Activated T-cell treated with anti-CD3 and anti-CD28 coated beads, Interleukin-2, amount 50 U/mL, for 72 hours (primary cell): ENCODE measurements at regions not wholly inside any gene's neighbourhood (a gene's known extent, or its start where the extent isn't known, plus 50 kb on each side); places are given as distances from the start of the nearest gene placed in this dataset.
"Not testable (repeated sequence)": the region's sequence is repeated elsewhere in the genome, so short reads cannot be mapped to it uniquely, and the experiment has no call there.

Source experiments
- ATAC-seq, 2 donors: fragments of 150-1000 bp; cut with Tn5 transposase; replicated peaks in 1 of 2; 2 replicates each; pipeline ENCODE4 v1.10.0; 2021; ENCODE audit warnings: moderate library complexity in 2 of 2, mild to moderate bottlenecking in 1 of 2
- DNase-seq, 2 donors: peaks; one replicate each; pipeline ENCODE4 v3.0.0; 2021 to 2022; ENCODE audit warnings: mixed read lengths in 1 of 2
- H3K27ac Mint-ChIP-seq: one replicate; pipeline ENCODE4 v1.8.0; 2022; ENCODE audit warnings: mild to moderate bottlenecking, moderate library complexity, mixed read lengths
- H3K27me3 Mint-ChIP-seq: one replicate; pipeline ENCODE4 v1.8.0; 2022; ENCODE audit warnings: low read depth, mixed read lengths
- H3K36me3 Mint-ChIP-seq, 2 donors: one replicate each; pipeline ENCODE4 v1.8.0; 2022; ENCODE audit warnings: mixed read lengths in 2 of 2, mild to moderate bottlenecking in 1 of 2; ENCODE audit not compliant: insufficient read depth in 2 of 2
- H3K4me1 Mint-ChIP-seq: one replicate; pipeline ENCODE4 v1.8.0; 2022; ENCODE audit warnings: low read depth, mixed read lengths
- H3K4me3 Mint-ChIP-seq, 2 donors: one replicate each; pipeline ENCODE4 v1.8.0; 2022; ENCODE audit warnings: mild to moderate bottlenecking in 2 of 2, mixed read lengths in 2 of 2, moderate library complexity in 2 of 2
- H3K9me3 Mint-ChIP-seq, 2 donors: one replicate each; pipeline ENCODE4 v1.8.0; 2022; ENCODE audit warnings: mixed read lengths in 2 of 2

DNA sequence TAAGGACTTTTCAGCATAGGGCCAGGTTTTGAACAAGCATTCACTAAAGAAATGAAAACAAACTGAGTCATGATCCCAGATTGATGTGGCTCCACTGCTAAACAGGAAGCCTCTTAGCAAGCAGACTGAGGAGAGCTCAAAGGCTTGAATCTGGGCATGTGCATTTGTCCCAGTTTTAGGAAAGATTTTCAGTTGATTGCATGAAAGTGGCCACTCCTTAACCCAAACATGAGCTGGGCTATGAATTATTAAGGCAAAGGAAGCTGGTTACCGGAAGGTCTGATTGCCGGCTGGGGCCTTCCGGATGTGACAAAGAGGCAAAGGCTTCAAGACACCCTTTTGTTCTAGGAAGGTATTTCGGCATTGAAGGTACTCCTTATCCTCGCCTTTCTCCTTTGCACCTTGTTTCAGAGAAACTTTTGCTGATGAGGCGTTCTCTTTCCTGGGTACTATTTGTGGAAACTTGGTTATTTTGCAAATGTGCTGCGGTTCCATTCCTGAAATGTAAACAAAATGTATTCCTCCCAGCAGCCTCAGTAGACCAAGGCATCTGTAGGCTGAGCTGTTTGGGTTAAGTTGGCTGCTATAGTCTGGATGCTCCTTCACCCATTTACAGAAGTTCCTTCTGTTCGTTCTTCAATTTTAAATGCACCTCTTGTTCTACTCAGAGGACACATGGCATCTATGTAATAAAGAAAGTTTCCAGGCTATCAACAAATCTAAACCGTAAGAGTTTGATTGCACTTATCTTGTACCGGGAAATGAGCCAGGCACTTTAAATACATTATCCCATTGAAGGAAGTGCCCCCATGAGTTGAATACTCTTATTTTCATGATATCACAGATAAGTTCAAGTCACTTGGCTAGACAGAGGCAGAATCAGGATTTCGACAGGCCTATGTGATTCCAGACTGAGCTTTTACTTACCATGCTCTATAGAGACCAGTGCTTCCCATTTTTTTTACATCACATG lies 115.6 kb upstream of the METAP2 start:
- Mint-ChIP-seq H3K9me3 (no peaks in the 10 kb centered on the region), H3K4me3 (no peak overlapping the region), H3K36me3 (no peaks in the 10 kb centered on the region), H3K4me1 (peaks cover 7% of the 10 kb centered on the region), H3K27ac (no peak overlapping the region), H3K27me3 (no peaks in the 10 kb centered on the region)
- ATAC-seq (no peak), DNase-seq (no peak)

DNA sequence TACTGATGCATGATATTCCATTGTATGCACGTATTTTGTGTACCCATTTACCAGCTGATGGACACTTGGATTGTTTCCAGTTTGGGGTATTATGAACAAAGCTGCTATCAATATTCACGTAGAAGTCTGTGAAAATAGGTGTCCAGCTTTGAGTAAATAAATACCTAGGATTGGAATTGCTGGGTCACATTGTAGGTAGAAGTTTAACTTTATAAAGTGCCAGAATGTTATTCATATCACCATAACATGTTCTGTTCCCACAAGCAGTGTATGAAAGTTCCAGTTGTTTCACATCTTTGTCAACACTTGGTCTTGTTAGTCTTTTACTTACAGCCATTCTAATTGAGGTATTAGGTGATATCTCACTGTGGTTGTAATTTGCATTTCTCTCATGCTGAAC lies 108.0 kb upstream of the METAP2 start:
- no peak overlapping the region for H3K27ac Mint-ChIP-seq
- no peak overlapping the region for H3K4me3 Mint-ChIP-seq
- H3K36me3 Mint-ChIP-seq: no peaks in the 10 kb centered on the region
- H3K27me3 Mint-ChIP-seq: no peaks in the 10 kb centered on the region
- DNase-seq: no peak
- H3K9me3 Mint-ChIP-seq: no peaks in the 10 kb centered on the region
- ATAC-seq: no peak
- no peaks in the 10 kb centered on the region for H3K4me1 Mint-ChIP-seq

GRCh38 chr12:95368931-95369330 lies 105.0 kb upstream of the METAP2 start:
- H3K27me3 Mint-ChIP-seq: no peaks in the 10 kb centered on the region
- no peak for DNase-seq
- no peaks in the 10 kb centered on the region for H3K9me3 Mint-ChIP-seq
- ATAC-seq: no peak
- no peak overlapping the region for H3K4me3 Mint-ChIP-seq
- no peaks in the 10 kb centered on the region for H3K36me3 Mint-ChIP-seq
- no peak overlapping the region for H3K27ac Mint-ChIP-seq
- H3K4me1 Mint-ChIP-seq: no peaks in the 10 kb centered on the region

- H3K27me3 Mint-ChIP-seq: no peaks in the 10 kb centered on the region
- ATAC-seq (no peak), DNase-seq (no peak)
- H3K9me3 Mint-ChIP-seq: no peaks in the 10 kb centered on the region
- H3K36me3 Mint-ChIP-seq: no peaks in the 10 kb centered on the region
- H3K27ac Mint-ChIP-seq: no peak overlapping the region
- H3K4me3 Mint-ChIP-seq: no peak overlapping the region
- H3K4me1 Mint-ChIP-seq: no peaks in the 10 kb centered on the region
Observed at GRCh38 chr12:95371571-95371970, 102.4 kb upstream of the METAP2 start.

GRCh38 chr12:95379481-95379880 lies 94.5 kb upstream of the METAP2 start:
- not testable (repeated sequence) for ATAC-seq, H3K27me3 Mint-ChIP-seq, H3K27ac Mint-ChIP-seq, H3K4me3 Mint-ChIP-seq, DNase-seq, H3K36me3 Mint-ChIP-seq, H3K4me1 Mint-ChIP-seq, H3K9me3 Mint-ChIP-seq

GRCh38 chr12:95380334-95380733 lies 93.6 kb upstream of the METAP2 start:
- H3K9me3 Mint-ChIP-seq, H3K27me3 Mint-ChIP-seq, DNase-seq, ATAC-seq, H3K36me3 Mint-ChIP-seq, H3K4me1 Mint-ChIP-seq, H3K4me3 Mint-ChIP-seq, H3K27ac Mint-ChIP-seq: not testable (repeated sequence)

DNA sequence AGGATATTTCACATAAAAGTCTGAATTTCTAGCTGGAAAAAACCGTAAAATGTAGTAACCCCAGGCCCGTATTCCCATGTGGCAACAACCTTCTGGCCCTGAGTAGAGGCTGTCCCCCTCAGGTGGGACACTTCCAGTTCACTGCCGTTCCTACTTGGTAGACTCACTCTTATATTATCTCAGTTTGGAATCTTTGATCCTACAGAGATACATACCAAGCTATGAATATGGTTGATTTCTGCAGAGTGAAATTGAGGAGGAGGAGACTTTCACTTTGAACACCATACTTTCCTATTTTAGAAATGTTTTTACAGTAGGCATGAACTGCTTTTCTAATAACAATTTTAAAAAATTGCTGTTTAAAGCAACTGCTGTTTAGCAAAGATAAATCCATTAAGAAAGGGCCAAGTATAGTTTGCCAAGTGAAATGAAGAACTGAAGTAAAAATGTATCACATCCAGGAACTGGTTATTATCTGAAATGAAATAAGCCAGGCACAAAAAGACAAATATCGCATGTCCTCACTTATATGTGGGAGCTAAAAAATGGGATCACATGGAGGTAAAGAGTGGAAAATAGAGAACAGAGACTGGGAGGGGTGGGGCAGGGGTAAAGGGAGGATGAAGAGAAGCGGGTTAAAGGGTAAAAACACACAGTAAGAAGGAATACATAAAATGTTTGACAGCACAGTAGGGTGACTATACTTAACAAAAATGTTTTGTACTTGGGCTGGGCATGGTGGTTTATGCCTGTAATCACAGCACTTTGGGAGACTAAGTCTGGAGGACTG lies 92.8 kb upstream of the METAP2 start:
- Mint-ChIP-seq H3K9me3 (no peaks in the 10 kb centered on the region), H3K36me3 (no peaks in the 10 kb centered on the region), H3K27me3 (peaks cover 7% of the 10 kb centered on the region), H3K4me1 (no peaks in the 10 kb centered on the region), H3K4me3 (no peak overlapping the region), H3K27ac (no peak overlapping the region)
- DNase-seq (no peak), ATAC-seq (no peak)

GRCh38 chr12:95383920-95384319 lies 90.0 kb upstream of the METAP2 start:
- not testable (repeated sequence) for ATAC-seq, H3K9me3 Mint-ChIP-seq, H3K36me3 Mint-ChIP-seq, H3K27ac Mint-ChIP-seq, H3K4me1 Mint-ChIP-seq, DNase-seq, H3K4me3 Mint-ChIP-seq
- H3K27me3 Mint-ChIP-seq: peaks cover 14% of the 10 kb centered on the region

DNA sequence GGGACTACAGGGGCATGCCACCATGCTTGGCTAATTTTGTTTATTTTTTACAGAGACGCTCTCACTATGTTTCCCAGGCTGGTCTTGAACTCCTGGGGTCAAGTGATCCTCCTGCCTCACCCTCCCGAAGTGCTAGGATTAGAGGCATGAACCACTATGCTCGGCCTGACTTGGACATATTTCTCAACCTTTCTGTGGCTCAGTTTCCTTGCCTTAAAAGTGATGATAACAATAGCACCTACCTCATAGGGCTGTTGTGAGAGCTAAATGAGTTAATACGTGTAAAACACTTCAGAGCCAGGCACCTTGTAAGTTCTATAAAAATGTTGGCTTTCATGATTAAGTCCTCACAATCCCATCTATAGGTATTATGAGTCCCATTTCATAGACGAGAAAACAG lies 89.2 kb upstream of the METAP2 start:
- Mint-ChIP-seq H3K4me1 (no peaks in the 10 kb centered on the region), H3K9me3 (no peaks in the 10 kb centered on the region), H3K36me3 (no peaks in the 10 kb centered on the region), H3K27ac (no peak overlapping the region), H3K27me3 (peaks cover 20% of the 10 kb centered on the region), H3K4me3 (no peak overlapping the region)
- no peak for ATAC-seq
- no peak for DNase-seq

GRCh38 chr12:95385246-95386035 lies 88.5 kb upstream of the METAP2 start:
- no peak overlapping the region for H3K4me3 Mint-ChIP-seq
- no peak overlapping the region for H3K27ac Mint-ChIP-seq
- H3K4me1 Mint-ChIP-seq: no peaks in the 10 kb centered on the region
- H3K27me3 Mint-ChIP-seq: peaks cover 20% of the 10 kb centered on the region
- H3K36me3 Mint-ChIP-seq: no peaks in the 10 kb centered on the region
- no peaks in the 10 kb centered on the region for H3K9me3 Mint-ChIP-seq
- ATAC-seq (no peak), DNase-seq (no peak)

GRCh38 chr12:95386051-95386450 lies 87.9 kb upstream of the METAP2 start:
- Mint-ChIP-seq H3K27ac (no peak overlapping the region), H3K36me3 (no peaks in the 10 kb centered on the region)

DNA sequence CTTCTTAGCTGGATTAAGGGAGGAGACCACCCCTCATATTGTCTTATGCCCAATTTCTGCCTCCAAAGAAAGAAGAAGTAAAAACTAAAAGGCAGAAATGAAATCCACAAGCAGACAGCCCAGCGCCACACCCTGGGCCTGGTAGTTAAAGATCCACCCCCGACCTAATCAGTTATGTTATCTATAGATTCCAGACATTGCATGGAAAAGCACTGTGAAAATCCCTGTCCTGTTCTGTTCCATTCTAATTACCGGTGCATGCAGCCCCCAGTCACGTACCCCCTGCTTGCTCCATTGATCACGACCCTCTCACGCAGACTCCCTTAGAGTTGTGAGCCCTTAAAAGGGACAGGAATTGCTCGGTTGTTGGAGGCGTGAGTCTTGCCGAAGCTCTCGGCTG lies 85.7 kb upstream of the METAP2 start:
- not testable (repeated sequence) for H3K4me3 Mint-ChIP-seq, DNase-seq, ATAC-seq, H3K9me3 Mint-ChIP-seq, H3K36me3 Mint-ChIP-seq, H3K4me1 Mint-ChIP-seq, H3K27ac Mint-ChIP-seq
- H3K27me3 Mint-ChIP-seq: peaks cover 20% of the 10 kb centered on the region

More at GRCh38 chr12:95386051-95386450, 87.9 kb upstream of the METAP2 start:
- no peak for ATAC-seq
- no peaks in the 10 kb centered on the region for H3K9me3 Mint-ChIP-seq
- H3K4me1 Mint-ChIP-seq: no peaks in the 10 kb centered on the region
- peaks cover 20% of the 10 kb centered on the region for H3K27me3 Mint-ChIP-seq
- DNase-seq: no peak
- no peak overlapping the region for H3K4me3 Mint-ChIP-seq

DNA sequence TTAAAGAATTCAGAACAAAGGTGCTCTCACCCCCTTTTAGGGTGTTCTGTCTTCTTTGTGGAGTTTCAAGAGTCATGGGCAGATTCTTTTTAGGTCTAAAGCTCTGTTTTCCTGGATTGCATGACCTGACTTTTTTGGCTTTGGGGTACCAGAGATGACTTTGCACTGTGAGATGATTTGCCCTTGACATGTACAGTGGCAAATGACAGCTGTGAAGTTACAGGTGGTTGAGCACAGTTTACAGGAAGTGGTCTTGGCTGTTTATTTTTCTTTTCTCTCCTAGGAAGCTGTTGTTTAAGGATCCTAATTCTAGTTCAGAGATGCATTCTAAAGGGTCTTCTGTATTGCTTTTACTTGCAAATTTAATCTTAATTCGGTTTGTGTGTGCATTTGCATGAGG lies 83.8 kb upstream of the METAP2 start:
- Mint-ChIP-seq H3K36me3 (peaks cover 4 to 14% of the 10 kb centered on the region in 2 donors), H3K27ac (no peak overlapping the region), H3K27me3 (peaks cover 27% of the 10 kb centered on the region), H3K4me3 (no peak overlapping the region), H3K4me1 (no peaks in the 10 kb centered on the region), H3K9me3 (peaks cover 1 to 2% of the 10 kb centered on the region in 2 donors)
- ATAC-seq (no peak), DNase-seq (no peak)
